Keratinocyte (primary cell): ENCODE measurements at regions not wholly inside any gene's neighbourhood (a gene's known extent, or its start where the extent isn't known, plus 50 kb on each side); places are given as distances from the start of the nearest gene placed in this dataset.

Source experiments
- DNase-seq: peaks from one replicate; pipeline ENCODE4 v3.0.0-alpha.2; 2011; ENCODE audit warnings: low read depth, missing footprints, low spot score
- FAIRE-seq: peaks from 2 replicates; lab custom pipeline; 2011; peaks lifted over from hg19 to GRCh38; lab: Jason Lieb, UNC
- H2AFZ ChIP-seq: 2 replicates; pipeline ENCODE4 v1.6.0; 2012; ENCODE audit warnings: low read length, control low read depth, inconsistent platforms; ENCODE audit not compliant: control insufficient read depth
- H3K27ac ChIP-seq: 2 replicates; pipeline ENCODE4 v1.5.1; 2011; ENCODE audit warnings: low read length; ENCODE audit not compliant: control insufficient read depth, insufficient read depth
- H3K27me3 ChIP-seq: 3 replicates; pipeline ENCODE4 v1.6.0; 2011; ENCODE audit warnings: low read length; ENCODE audit not compliant: control insufficient read depth, insufficient read depth; ENCODE audit errors: extremely low read depth
- H3K36me3 ChIP-seq, 2 experiments: 2 replicates in 1 of 2; 3 replicates in 1 of 2; pipeline ENCODE4 v1.5.1; 2011; ENCODE audit warnings: low read length in 2 of 2, mild to moderate bottlenecking in 1 of 2; ENCODE audit not compliant: control insufficient read depth in 2 of 2, insufficient read depth in 2 of 2; ENCODE audit errors: extremely low read depth in 1 of 2
- H3K4me1 ChIP-seq: 3 replicates; pipeline ENCODE4 v1.5.1; 2011; ENCODE audit warnings: low read length; ENCODE audit not compliant: control insufficient read depth, insufficient read depth; ENCODE audit errors: extremely low read depth
- H3K4me2 ChIP-seq: 3 replicates; pipeline ENCODE4 v1.6.0; 2011; ENCODE audit warnings: low read depth, low read length; ENCODE audit not compliant: control insufficient read depth, insufficient read depth; ENCODE audit errors: extremely low read depth
- H3K4me3 ChIP-seq, 3 experiments: fragments of 200-600 bp in 1 of 3; sonication (generic) in 1 of 3; 2 replicates in 2 of 3; 3 replicates in 1 of 3; pipeline ENCODE4 v1.5.1; 2011 to 2016; ENCODE audit warnings: low read length in 3 of 3, mild to moderate bottlenecking in 3 of 3, control low read depth in 2 of 3, inconsistent platforms in 1 of 3, low read depth in 1 of 3, mixed read lengths in 1 of 3, mixed run types in 1 of 3, moderate library complexity in 1 of 3; ENCODE audit not compliant: control insufficient read depth in 2 of 3, insufficient read depth in 2 of 3; ENCODE audit errors: extremely low read depth in 1 of 3
- H3K79me2 ChIP-seq: 2 replicates; pipeline ENCODE4 v1.6.0; 2012; ENCODE audit warnings: low read length; ENCODE audit not compliant: control insufficient read depth, insufficient read depth
- H3K9ac ChIP-seq: 3 replicates; pipeline ENCODE4 v1.6.0; 2011; ENCODE audit warnings: low read length; ENCODE audit not compliant: control insufficient read depth, insufficient read depth; ENCODE audit errors: extremely low read depth
- H3K9me1 ChIP-seq: 3 replicates; pipeline ENCODE4 v1.6.0; 2011; ENCODE audit warnings: low read length; ENCODE audit not compliant: control insufficient read depth, insufficient read depth; ENCODE audit errors: extremely low read depth
- H3K9me3 ChIP-seq: 2 replicates; pipeline ENCODE4 v1.5.1; 2012; ENCODE audit warnings: low read depth, low read length; ENCODE audit not compliant: control insufficient read depth
- H4K20me1 ChIP-seq: 3 replicates; pipeline ENCODE4 v1.6.0; 2011; ENCODE audit warnings: low read length; ENCODE audit not compliant: control insufficient read depth, insufficient read depth; ENCODE audit errors: extremely low read depth
- CTCF ChIP-seq, 3 experiments: IDR thresholded peaks in 1 of 3; conservative IDR thresholded peaks in 1 of 3; optimal IDR thresholded peaks in 1 of 3; 2 replicates in 2 of 3; 3 replicates in 1 of 3; pipeline versions ENCODE3 to v1.5.1; 2011; ENCODE audit warnings: low read length in 3 of 3, mild to moderate bottlenecking in 3 of 3, moderate library complexity in 2 of 3, control low read depth in 1 of 3, inconsistent platforms in 1 of 3; ENCODE audit not compliant: insufficient read depth in 2 of 3; ENCODE audit errors: extremely low read depth in 1 of 3
- EZH2 ChIP-seq: IDR thresholded peaks from one replicate; pipeline ENCODE4 v1.6.1; 2012; ENCODE audit warnings: inconsistent platforms, mild to moderate bottlenecking, low read length, moderate library complexity
- dilution Hi-C: fragments of 300-500 bp; cut with MboI; formaldehyde crosslinking; loops from one replicate; pipeline ENCODE4 v1.7.0; 2020; ENCODE audit warnings: low sequenced_read_pairs; ENCODE audit not compliant: extremely low pct_ligation_motif_present

- no peak overlapping the region for H3K4me2 ChIP-seq
- H2AFZ ChIP-seq: no peak overlapping the region
- no peak overlapping the region for H3K4me3 ChIP-seq
- H3K27me3 ChIP-seq: no peaks in the 10 kb centered on the region
- no peak overlapping the region for H3K9ac ChIP-seq
- H3K36me3 ChIP-seq: no peaks in the 10 kb centered on the region
- FAIRE-seq (no peak), DNase-seq (no peak)
- H3K9me1 ChIP-seq: no peaks in the 10 kb centered on the region
- H4K20me1 ChIP-seq: no peaks in the 10 kb centered on the region
- H3K9me3 ChIP-seq: no peaks in the 10 kb centered on the region
- H3K27ac ChIP-seq: no peak overlapping the region
- H3K4me1 ChIP-seq: no peaks in the 10 kb centered on the region
- dilution Hi-C loops: no loop called here
- H3K79me2 ChIP-seq: no peaks in the 10 kb centered on the region
- no peak for TF ChIP-seq CTCF (optimal IDR thresholded peaks at IDR 0.05 in 1 of 3, IDR thresholded peaks at IDR 0.05 in 1 of 3, conservative IDR thresholded peaks at IDR 0.05 in 1 of 3; ENCODE audit: extremely low read depth in 1 of 3, insufficient read depth in 2 of 3, low read length in 3 of 3)
- TF ChIP-seq EZH2: no peak
Measured at GRCh38 chr12:28104316-28104715, 85.9 kb upstream of the CCDC91 start.

GRCh38 chr12:28104903-28105864 is 85.1 kb upstream of the CCDC91 start:
- H3K4me2 ChIP-seq: no peak overlapping the region
- no peaks in the 10 kb centered on the region for H3K9me3 ChIP-seq
- H3K4me1 ChIP-seq: no peaks in the 10 kb centered on the region
- DNase-seq (no peak), FAIRE-seq (peak; percentile 34)
- no peak overlapping the region for H3K4me3 ChIP-seq
- no peak overlapping the region for H3K9ac ChIP-seq
- no peaks in the 10 kb centered on the region for H3K9me1 ChIP-seq
- no peaks in the 10 kb centered on the region for H3K79me2 ChIP-seq
- H3K36me3 ChIP-seq: no peaks in the 10 kb centered on the region
- TF ChIP-seq EZH2: no peak
- no peak for TF ChIP-seq CTCF (optimal IDR thresholded peaks at IDR 0.05 in 1 of 3, IDR thresholded peaks at IDR 0.05 in 1 of 3, conservative IDR thresholded peaks at IDR 0.05 in 1 of 3; ENCODE audit: extremely low read depth in 1 of 3, insufficient read depth in 2 of 3, low read length in 3 of 3)
- H4K20me1 ChIP-seq: no peaks in the 10 kb centered on the region
- dilution Hi-C loops: no loop called here
- no peak overlapping the region for H3K27ac ChIP-seq
- H2AFZ ChIP-seq: no peak overlapping the region
- no peaks in the 10 kb centered on the region for H3K27me3 ChIP-seq
